HG03342 (cell line): ENCODE measurements at regions not wholly inside any gene's neighbourhood (a gene's known extent, or its start where the extent isn't known, plus 50 kb on each side); places are given as distances from the start of the nearest gene placed in this dataset.

Source experiments
- ATAC-seq: cut with Tn5 transposase; IDR thresholded peaks from one replicate; pipeline ENCODE4 v1.9.1; 2021; ENCODE audit warnings: mild to moderate bottlenecking, moderate library complexity; ENCODE audit not compliant: unreplicated experiment

DNA sequence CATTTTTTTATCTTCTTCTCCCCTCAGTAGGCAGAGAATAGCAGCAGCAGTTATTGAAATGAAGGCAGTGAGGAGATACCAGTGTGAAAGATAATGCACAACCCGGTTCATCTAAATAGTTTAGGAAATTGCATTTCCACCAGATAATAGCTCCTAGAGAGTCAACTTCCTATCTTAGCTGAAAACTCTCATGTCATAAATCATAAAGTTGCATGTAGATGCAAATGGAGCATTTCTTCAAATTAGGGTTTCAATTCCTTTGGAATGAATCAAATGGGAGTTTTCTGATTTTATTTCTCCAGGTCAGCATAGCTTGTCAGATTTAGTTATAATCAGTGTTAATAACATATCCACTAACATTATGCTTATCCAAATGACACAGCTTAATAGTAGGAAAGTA, 335.3 kb downstream of the CNTNAP4 start:
- no peak for ATAC-seq

DNA sequence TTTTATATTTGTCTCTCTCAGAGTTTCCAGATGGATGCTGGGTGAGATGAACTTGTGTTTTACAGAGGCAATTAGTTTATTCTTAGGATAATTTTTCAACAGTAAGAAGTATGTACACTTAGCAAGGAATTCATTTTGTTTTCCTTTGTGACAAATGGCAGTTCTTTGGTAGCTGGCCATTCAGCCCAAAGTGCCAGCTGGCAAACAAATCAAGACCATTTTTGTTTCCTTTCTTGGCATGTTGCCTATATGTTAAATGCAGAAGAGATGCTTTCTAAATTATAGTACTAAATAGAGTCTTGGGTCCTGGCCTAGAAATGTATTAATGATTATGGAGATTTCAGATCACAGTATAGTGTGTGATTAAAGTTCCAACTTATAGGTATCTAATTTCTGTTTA, 337.1 kb downstream of the CNTNAP4 start:
- ATAC-seq: no peak

DNA sequence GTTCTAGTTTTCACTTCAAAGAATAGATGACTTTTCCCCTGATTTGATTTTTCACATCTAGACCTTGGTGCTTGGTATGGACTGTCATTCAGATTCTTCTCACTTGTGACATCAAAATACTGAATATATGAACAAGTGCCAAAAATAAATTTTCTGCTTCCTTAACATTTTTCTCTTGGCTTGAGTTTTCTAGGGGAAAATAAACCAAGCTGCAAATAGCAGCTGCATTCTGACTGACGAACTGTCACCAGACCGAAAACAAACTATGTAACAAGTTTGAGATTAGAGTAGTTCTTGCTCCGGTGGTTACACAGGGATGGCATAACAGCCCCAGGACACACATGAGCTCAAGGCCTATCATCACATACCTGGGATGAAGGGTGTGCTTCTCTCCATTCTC, 345.7 kb downstream of the CNTNAP4 start:
- no peak for ATAC-seq

DNA sequence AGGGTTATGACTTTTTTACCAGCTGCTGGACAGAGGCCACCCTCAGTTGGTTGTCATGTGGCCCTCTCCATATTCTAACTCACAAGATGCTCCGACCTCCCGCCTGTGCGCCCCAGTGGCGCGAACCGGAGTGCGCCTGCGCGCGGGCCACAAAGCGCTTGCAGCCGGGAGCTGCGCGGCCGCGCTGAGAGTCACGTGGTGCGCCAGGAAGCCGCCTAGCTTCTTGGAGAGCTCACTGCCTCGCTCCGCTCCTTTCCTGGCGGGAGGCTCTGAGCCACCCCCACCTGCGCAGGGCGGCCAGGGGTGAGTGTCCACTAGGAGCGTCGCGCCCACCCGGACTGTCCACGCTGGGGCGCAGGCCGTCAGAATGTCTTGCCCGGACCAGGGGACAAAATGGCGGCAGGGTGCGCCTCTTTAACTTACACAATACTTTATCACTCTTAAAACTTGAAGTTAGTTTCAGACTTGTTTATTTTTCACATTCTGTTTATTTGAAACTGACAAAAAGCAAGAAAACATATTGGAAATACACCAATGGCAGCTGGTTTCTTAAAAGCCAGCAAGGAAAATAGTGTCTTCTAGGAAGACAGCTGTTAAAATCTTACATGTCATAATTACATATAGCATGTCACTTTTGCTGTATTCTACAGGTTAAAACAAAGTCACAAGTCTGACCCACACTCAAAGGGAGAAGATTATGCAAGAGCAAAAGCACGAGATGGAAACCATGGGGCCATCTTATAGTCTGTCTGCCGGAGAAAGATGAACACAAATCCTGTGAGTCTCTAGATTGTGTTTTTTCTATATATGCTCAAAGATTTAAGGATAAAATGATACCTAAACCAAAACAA, 357.9 kb downstream of the CNTNAP4 start:
- ATAC-seq: no peak

DNA sequence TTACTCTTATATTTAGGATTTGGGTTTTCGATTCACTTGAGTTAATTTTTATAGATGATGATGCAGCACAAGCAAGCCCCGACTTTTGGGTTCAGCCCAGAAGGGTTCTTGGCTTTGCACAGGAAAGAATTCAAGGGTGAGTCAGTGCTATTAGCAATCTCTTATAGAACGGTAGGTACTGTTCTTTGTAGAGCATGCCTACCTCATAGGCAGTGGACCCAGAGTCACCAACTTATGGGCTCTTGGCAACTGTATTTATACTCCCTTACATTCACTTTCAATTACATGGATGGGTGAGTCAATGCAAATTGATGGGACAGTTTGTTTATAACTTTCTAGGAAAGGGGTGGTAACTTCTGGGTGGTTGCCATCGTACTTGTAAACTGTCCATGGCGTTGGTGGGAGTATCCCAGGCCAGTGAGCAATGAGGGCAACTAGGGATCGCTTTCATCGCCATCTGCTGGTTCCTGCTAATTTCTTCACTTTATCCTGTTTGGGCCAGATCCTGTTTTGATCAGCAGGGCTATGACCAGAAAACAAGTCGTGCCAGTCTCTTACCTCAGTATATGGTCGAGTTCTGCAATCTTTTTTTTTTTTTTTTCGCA, 362.6 kb downstream of the CNTNAP4 start:
- ATAC-seq: no peak

DNA sequence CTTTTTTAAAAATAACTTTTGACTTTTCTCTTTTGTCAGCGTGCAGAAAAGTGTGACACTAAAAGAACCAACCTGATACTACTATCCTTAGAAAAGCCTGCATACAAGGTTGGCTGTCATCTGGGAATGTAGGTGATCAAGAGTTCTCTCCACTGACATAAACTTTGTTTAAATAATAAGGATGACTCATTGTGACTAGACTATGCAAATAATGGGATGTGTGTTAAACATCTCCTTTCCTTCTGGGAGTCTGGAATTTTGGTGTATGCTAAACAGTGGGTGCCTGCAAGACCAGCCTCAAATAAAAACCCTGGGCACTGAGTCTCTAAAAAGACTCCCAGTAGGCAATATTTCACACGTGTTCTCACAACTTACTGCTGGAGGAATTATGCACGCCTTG, 373.4 kb downstream of the CNTNAP4 start:
- ATAC-seq: no peak

DNA sequence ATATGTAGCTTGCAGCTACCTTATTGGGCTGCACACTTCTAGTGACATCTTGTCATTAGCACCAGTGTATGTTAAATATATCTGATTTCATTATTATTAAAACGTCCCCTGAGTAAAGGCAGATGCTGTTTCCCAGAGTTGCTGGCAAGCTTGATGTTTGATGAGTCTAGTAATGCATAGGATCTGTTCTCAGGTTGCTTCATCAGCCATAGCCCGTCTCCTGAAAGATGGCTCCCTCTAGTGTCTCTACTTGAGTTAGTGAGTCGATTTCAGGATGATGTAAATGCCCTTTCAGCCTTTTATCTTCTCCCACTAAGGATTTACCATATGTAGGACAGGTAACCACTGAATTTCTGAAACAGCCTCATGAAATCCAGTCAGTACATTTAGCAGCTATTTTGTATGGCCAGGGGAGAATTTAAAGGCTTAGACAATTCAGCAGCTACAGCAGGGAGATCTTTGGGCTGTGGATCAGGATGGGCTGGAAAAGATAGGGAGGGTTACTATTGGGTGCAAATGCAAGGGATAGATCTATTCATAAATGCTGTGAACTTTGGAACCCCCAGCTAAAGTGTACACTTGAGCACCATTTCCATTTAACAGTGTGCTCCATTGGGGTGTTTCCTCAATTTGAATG, 376.3 kb downstream of the CNTNAP4 start:
- ATAC-seq: peak; percentile 71

DNA sequence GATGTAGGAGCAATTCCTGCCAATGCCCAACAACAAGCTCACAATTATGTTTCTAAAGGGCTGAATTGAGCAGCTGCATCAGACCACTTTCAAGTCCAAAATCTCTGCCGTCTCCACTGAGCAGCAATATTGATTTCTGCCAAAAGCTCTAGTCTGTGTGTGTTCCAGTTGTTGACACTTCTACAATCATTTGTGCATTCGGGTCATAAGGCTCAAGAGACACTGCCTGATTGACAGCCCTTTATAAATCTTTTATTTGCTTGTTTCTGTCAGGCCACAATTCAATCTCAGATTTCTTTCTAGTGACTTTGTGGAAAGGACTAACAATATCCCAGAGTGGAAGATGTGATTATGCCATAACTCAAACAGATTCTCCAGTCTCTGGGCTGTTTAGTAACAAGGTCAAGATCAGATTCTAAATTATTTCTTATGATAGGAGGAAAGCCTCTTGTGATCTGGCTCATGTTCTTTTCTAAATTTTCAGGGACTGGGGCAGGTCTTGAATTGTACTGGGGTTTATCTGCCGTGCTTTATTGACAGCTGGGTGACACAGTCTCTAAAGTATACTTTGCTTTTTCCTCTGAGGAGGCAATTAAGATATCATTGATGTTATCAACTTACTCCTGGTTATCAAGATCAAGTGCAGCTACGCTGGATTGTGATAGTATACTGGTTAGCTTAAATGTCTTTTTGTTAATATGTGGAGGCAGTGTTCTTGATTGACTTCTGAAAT, 377.1 kb downstream of the CNTNAP4 start:
- ATAC-seq: no peak

DNA sequence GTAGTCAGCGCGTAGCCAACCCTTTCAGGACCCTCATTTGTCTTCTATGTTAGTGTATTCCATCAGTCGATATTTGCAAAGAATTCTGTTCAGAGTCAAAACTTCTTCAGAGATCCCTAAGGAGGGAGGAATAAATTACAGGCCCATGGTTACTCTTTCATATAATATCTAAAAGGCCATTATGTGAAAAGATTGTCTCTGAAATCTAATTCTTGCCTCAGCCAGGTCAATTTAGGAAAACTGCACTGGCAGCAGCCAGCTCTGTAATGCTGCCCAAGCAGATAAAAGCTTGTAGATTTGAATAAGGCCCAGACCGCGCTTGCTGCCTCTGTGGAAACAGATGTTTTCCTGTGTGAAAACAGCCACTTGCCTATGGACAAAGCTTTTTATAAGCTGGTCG, 379.8 kb downstream of the CNTNAP4 start:
- no peak for ATAC-seq

DNA sequence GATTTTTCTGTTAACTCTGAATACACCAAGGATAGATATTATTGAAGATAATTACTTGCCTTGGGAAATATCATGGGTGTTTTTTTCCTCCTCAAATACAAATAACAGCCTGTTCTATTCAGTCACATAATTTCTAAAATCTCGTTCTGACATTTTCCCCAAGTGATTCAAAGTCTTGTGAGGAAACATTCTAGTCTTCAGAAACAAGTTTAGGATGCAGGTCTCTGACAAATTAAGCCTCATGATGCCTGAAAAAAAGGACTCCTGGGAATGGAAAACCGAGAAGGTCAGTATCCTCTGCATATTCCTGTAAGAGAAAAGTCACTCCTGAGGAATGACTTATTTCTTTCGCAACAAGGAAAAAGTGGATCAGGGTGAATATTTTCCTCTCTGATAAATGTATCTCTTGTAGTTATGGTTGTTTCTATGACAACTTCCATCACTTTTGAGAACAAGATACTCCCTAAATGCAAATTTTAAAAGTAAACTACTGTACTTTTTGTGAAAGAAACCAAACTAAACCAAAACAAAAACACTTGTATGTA, 384.6 kb downstream of the CNTNAP4 start:
- ATAC-seq: no peak

DNA sequence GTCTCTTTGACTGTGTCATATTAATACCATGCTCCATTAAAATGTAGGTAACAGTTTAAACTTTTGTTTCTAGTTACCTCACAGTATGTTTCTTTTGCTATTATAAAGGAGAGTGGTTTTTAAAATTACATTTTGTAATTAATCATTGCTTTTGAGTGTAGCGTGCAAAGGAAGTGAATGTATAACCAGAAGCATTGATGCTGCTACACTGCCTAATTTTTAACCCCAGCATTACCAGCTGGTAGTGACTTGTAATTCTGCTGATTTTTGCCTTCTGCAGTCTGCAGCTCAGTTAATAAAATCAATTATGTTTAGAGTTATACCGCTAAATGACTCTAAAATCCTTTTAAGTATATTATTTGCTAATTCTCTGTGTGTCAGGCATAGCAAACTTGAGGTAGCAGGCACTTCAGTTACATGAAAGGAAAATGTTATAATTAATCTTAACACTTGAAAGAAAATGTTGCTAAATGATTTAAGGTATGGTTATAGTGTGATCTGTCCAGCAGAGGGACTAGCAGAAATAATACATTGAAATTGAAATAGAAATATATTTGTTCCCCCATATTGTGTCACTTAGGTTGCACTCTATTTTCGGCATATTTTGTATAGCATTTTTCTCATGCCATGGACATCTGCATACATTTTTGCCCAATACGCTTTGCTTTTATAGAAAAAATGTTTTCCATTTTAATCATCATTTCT, 388.5 kb downstream of the CNTNAP4 start:
- no peak for ATAC-seq

DNA sequence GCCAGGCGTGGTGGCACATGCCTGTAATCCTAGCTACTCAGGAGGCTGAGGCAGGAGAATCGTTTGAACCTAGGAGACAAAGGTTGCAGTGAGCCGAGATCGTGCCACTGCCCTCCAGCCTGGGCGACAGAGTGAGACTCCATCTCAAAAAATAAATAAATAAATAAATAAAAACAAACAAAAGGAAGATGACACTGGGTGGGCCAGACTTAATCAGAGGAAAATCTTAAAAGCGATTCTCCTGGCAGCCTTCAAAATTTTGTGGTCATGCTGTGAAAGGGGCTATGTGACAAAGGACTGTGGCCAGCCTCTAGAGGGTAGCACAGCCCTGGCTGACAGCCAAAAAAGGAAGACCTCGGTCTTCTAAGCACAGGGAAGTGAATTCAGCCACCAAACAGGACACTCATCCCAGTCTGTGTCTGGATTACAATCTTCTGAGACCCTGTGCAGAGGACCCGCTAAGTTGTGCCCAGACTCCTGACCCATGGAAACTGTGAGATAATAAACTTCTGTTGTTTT, 391.1 kb downstream of the CNTNAP4 start:
- no peak for ATAC-seq

DNA sequence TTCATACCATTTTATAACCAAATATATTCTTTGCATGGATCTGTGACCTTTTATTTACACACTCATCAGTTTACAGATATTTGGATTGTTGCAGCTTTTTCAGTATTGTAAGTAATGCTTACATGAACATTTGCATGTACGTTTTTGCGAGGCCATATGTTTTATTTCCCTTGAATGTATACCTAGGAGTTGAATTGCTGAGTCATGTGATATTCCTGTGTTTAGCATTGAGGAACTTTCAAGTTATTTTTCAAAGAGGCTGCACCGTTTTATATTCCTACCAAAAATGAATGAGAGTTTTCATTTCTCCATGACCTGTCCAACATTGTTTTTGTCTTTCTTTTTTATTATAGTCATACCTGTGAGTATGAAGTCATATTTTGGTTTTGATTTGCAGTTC, 392.1 kb downstream of the CNTNAP4 start:
- no peak for ATAC-seq

DNA sequence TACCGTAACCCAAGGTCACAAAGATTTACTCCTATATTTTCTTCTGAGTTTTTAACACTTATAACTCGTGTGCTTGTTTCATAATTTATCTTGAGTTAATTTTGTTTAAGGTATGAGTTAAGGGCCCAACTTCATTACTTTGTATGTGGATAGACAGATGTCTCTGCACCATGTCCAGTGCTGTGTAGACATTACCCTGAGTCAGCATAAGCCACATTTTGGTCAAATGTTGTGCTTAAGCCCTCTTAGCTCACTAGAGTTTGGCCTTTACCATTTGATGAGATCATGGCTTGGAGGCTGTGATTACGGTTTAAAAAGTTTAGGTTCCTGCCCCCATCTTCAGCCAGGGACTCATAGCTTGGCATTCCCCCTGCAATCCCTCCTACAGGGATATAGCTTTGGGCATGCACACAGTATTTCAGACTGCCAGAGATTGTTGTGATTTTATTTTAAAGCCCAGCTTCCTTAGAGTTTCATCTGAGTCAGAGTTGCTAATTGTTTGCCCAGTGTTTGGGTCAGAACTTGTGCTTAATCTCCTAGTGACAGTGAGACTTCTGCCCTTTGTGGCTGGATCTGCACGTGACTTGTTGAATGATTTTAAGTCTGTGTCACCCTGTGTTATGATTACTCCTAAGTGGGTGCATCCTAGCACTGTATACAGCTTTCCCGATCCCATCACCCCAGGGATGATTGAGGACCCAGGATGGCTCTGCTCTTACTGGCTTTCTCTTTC, 393.1 kb downstream of the CNTNAP4 start:
- no peak for ATAC-seq

DNA sequence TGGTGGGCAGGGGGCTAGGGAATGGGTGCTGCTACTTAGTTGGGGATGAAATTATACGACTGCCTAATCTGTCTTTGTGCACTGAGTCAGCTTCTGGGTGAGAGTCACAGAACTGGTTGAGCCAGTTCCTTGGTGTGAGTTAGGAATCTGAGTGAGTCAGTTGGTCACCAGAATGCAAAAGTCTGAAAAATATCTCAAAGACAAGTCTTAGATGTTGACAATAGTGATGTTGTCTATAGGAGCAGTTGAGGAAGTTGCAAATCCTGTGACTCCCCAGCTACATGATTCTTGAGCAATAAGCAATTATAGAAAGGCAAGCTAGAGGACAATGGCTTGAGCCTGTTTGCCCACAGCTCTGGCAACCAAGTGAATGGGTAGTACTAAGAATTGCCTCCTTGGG, 399.2 kb downstream of the CNTNAP4 start:
- no peak for ATAC-seq

DNA sequence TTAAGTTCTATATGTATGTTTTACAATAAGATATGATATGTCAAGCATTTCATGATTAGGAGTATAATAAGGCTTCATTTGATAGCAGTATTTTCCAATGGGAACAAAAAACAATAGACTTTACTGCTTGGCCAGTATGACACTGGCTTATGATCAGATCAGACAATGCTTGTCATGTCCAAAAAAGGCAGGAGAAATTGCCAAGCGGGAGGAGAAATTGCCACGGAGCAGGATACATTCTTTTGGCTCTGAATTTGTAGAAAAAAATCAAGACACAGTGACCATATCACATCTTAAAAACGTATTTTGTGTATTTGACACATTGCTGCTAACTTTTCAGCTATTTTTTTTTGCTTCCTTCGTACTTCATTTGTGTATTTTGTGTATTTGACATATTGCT, 404.1 kb downstream of the CNTNAP4 start:
- no peak for ATAC-seq

DNA sequence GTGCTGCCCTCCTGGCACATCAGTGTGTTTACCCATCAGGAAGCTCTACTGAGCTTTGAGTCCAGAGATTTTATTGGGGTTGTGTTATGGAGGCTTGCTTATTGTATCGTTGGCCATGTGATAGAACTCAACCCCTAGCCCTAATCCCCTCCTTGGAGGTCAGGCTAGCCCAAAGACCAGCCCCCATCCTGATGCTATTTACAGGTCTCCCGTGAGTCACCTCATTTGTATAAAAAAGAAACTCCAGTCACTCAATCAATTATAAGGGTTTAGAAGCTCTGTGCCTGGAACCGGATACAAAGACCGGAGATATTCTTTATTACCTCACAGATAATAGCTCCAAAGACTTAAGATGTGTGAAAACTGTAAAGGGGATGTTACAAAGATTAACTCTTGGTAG, 405.9 kb downstream of the CNTNAP4 start:
- no peak for ATAC-seq

DNA sequence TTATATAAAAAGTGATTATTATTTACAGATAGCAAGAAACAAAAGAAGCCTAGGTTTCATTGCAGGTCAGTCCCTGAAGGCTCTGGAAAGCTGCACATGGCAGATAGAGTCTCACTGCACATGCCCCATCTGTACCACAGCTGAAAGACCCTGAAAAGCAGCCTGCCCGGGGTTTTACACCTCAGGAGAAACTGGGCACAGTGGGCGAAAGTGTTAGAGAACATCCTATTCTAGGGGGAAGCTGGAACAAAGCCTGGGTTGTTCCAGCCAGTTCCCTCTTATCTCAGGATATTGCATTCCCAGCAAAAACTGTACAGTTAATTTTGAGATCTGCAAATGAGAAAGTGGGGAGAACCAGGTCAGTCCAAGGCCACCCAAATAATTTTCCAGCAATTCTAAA, 419.7 kb downstream of the CNTNAP4 start:
- ATAC-seq: no peak

DNA sequence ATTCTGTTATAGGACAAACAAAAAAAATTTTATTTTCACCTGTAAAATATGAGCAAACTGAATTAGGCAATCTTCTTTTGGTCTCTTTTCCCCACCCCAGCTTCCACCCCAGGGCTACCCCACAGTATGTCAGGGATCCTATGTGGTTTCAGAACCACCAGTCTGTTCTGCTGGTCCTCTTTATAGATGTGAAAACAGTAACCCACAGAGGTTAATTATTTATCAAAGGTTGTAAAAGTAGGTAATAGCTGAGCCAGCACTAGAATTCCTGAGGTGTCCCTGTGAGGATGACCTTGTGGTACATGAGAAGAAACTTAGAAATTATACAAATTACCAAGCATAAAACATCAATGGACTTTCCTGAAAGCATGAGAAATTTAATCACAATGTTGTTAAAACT, 428.7 kb downstream of the CNTNAP4 start:
- no peak for ATAC-seq

DNA sequence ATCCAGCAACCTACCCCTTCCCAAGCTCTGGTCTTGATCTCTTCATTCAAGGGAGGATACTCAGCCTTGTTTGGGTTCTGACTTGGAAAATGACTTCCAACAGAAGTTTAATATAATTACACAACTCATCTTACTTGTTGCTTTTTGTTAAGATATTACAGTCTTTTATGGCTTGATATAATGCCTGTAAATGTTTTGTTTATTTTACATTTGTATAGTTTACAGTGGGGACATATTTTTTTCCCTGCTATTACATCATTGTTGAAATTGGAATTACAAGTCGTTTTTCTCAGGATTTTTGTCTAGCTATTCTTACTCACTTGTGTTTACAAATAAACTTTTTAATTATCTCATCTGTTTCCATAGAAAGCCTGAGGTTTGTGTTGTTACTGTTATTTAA, 436.0 kb downstream of the CNTNAP4 start:
- no peak for ATAC-seq
